B cell (primary cell): ENCODE measurements at regions not wholly inside any gene's neighbourhood (a gene's known extent, or its start where the extent isn't known, plus 50 kb on each side); places are given as distances from the start of the nearest gene placed in this dataset.

ENCODE experiments used
- ATAC-seq: fragments of 200-7000 bp; cut with Tn5 transposase; one replicate; pipeline ENCODE4 v1.10.0; 2021; ENCODE audit warnings: low read depth, mild to moderate bottlenecking, moderate number of reproducible peaks, moderate library complexity
- CTCF ChIA-PET: fragments of 350-600 bp; sonication (Branson Sonifier 250); formaldehyde crosslinking; loops from one replicate; lab custom pipeline; 2021; ENCODE audit warnings: antibody characterized with exemption, inconsistent platforms; lab: Charles Lee
- POLR2A ChIA-PET: fragments of 350-600 bp; sonication (Branson Sonifier 250); formaldehyde crosslinking; loops from one replicate; lab custom pipeline; 2021; ENCODE audit warnings: antibody characterized with exemption; lab: Charles Lee
- DNase-seq: peaks from one replicate; pipeline ENCODE4 v3.0.0; 2013
- H2AFZ ChIP-seq: 2 replicates; pipeline ENCODE4 v1.6.1; 2012; ENCODE audit warnings: mild to moderate bottlenecking, low read depth, low read length; ENCODE audit not compliant: insufficient read depth, poor library complexity, severe bottlenecking
- H3K27ac ChIP-seq, 2 donors: 1 replicate in 1 of 2; 2 replicates in 1 of 2; pipeline ENCODE4 v1.5.1; 2012 to 2013; ENCODE audit warnings: low read length in 2 of 2, mild to moderate bottlenecking in 2 of 2, moderate library complexity in 1 of 2
- H3K27me3 ChIP-seq, 4 experiments: fragments of 200-600 bp in 1 of 4; sonication (generic) in 1 of 4; replicated peaks in 1 of 4; 1 replicate in 2 of 4; 2 replicates in 2 of 4; pipeline versions ENCODE4 v1.6.1 to v1.7.0; 2013 to 2016; ENCODE audit warnings: low read length in 3 of 4, mild to moderate bottlenecking in 2 of 4, mixed read lengths in 1 of 4, moderate library complexity in 1 of 4; ENCODE audit not compliant: insufficient read depth in 4 of 4, control insufficient read depth in 3 of 4; ENCODE audit errors: control extremely low read depth in 1 of 4
- H3K36me3 ChIP-seq, 2 experiments: replicated peaks in 1 of 2; 1 replicate in 1 of 2; 2 replicates in 1 of 2; pipeline versions ENCODE4 v1.6.1 to v1.7.1; 2013; ENCODE audit warnings: low read length in 1 of 2; ENCODE audit not compliant: insufficient read depth in 2 of 2, control insufficient read depth in 1 of 2; ENCODE audit errors: control extremely low read depth in 1 of 2, extremely low read depth in 1 of 2
- H3K4me1 ChIP-seq, 2 donors: fragments of 200-600 bp in 1 of 2; sonication (generic) in 1 of 2; 1 replicate in 1 of 2; 2 replicates in 1 of 2; pipeline versions ENCODE4 v1.5.1 to v1.6.1; 2013 to 2017; ENCODE audit warnings: low read length in 2 of 2; ENCODE audit not compliant: control insufficient read depth in 2 of 2, insufficient read depth in 2 of 2
- H3K4me2 ChIP-seq: replicated peaks from 2 replicates; pipeline ENCODE3; 2012; ENCODE audit warnings: mild to moderate bottlenecking, low read depth, low read length; ENCODE audit not compliant: poor library complexity, severe bottlenecking
- H3K4me3 ChIP-seq, 5 experiments: fragments of 200-600 bp in 1 of 5; sonication (generic) in 1 of 5; 1 replicate in 3 of 5; 2 replicates in 2 of 5; pipeline versions ENCODE4 v1.5.1 to v1.7.0; 2011 to 2016; ENCODE audit warnings: low read length in 4 of 5, mild to moderate bottlenecking in 4 of 5, low read depth in 2 of 5, control low read depth in 1 of 5, moderate library complexity in 1 of 5; ENCODE audit not compliant: insufficient read depth in 1 of 5; ENCODE audit errors: control extremely low read depth in 1 of 5, extremely low read depth in 1 of 5
- H3K79me2 ChIP-seq: fragments of 200-600 bp; sonication (generic); one replicate; pipeline ENCODE4 v1.6.0; 2016; ENCODE audit warnings: low read length; ENCODE audit not compliant: control insufficient read depth, insufficient read depth
- H3K9ac ChIP-seq: fragments of 200-600 bp; sonication (generic); 2 replicates; pipeline ENCODE4 v1.6.1; 2017; ENCODE audit warnings: mild to moderate bottlenecking, low read length, moderate library complexity
- H3K9me3 ChIP-seq, 3 donors: one replicate each; pipeline versions ENCODE4 v1.6.1 to v1.7.1; 2013; ENCODE audit warnings: low read length in 2 of 3; ENCODE audit not compliant: control insufficient read depth in 2 of 3, insufficient read depth in 1 of 3; ENCODE audit errors: control extremely low read depth in 1 of 3
- H4K20me1 ChIP-seq: 2 replicates; pipeline ENCODE4 v1.6.0; 2012; ENCODE audit warnings: mild to moderate bottlenecking, low read length; ENCODE audit not compliant: insufficient read depth, control insufficient read depth, poor library complexity, severe bottlenecking
- H3K27ac Mint-ChIP-seq: one replicate; pipeline ENCODE4 v1.8.0; 2021; ENCODE audit warnings: mixed read lengths
- H3K27me3 Mint-ChIP-seq: one replicate; pipeline ENCODE4 v1.8.0; 2021; ENCODE audit warnings: mixed read lengths
- H3K4me1 Mint-ChIP-seq: one replicate; pipeline ENCODE4 v1.8.0; 2021; ENCODE audit warnings: mixed read lengths
- H3K4me3 Mint-ChIP-seq: one replicate; pipeline ENCODE4 v1.8.0; 2021; ENCODE audit warnings: mixed read lengths
- H3K9me3 Mint-ChIP-seq: one replicate; pipeline ENCODE4 v1.8.0; 2022; ENCODE audit warnings: mixed read lengths; ENCODE audit not compliant: insufficient read depth
- CTCF ChIP-seq: fragments of 200-600 bp; IDR thresholded peaks from one replicate; pipeline ENCODE4 v1.8.0; 2022; ENCODE audit warnings: antibody characterized with exemption, mild to moderate bottlenecking
- EZH2 ChIP-seq: IDR thresholded peaks from 2 replicates; pipeline ENCODE4 v1.6.1; 2012; ENCODE audit warnings: borderline replicate concordance, low read depth, mild to moderate bottlenecking, moderate library complexity, low read length; ENCODE audit not compliant: insufficient read depth, poor library complexity, severe bottlenecking
- WGBS: methylation state at CpG from one replicate; pipeline ENCODE4 v1.1.5; 2013; ENCODE audit warnings: missing lambda C conversion rate; ENCODE audit not compliant: insufficient coverage; 5-methylcytosine and 5-hydroxymethylcytosine counted together
- intact Hi-C: fragments of 100-400 bp; cut with micrococcal nuclease; formaldehyde crosslinking; loops from one replicate; pipeline ENCODE4 v1.10.0; 2022

GRCh38 chr3:106333911-106334618 lies 465.3 kb upstream of the CBLB start:
- Mint-ChIP-seq H3K27ac (no peak overlapping the region), H3K9me3 (no peaks in the 10 kb centered on the region), H3K4me3 (no peak overlapping the region), H3K27me3 (no peaks in the 10 kb centered on the region), H3K4me1 (peaks cover 27% of the 10 kb centered on the region)
- Histone ChIP-seq H3K4me1 (peaks cover 6 to 16% of the 10 kb centered on the region in 2 donors), H3K4me2 (peak overlapping the region; percentile 30), H3K79me2 (no peaks in the 10 kb centered on the region), H4K20me1 (no peaks in the 10 kb centered on the region), H3K9ac (no peak overlapping the region), H3K27ac (no peak overlapping the region), H3K9me3 (no peaks in the 10 kb centered on the region), H3K36me3 (no peaks in the 10 kb centered on the region), H3K27me3 (no peaks in the 10 kb centered on the region), H2AFZ (peak overlapping the region; percentile 1), H3K4me3 (no peak overlapping the region)
- ChIA-PET POLR2A (no interaction called here), CTCF (interaction anchor here (0.7 to 1.2 kb wide), 2 partner anchors 11 to 609 kb away, joined by 3 read pairs; no protein-coding TSS in a partner anchor)
- no peak for TF ChIP-seq CTCF
- TF ChIP-seq EZH2, result no peak
- DNase-seq, result no peak
- intact Hi-C loops, result loop anchor here (10.0 kb wide), 1 partner anchor 649 kb away; no protein-coding TSS in a partner anchor
- ATAC-seq, result peak; percentile 47
- WGBS, result no CpG with 5 or more reads among the region's 3 CpGs

GRCh38 chr3:106336619-106337018 lies 467.8 kb upstream of the CBLB start:
- intact Hi-C loops, result loop anchor here (10.0 kb wide), 1 partner anchor 652 kb away; no protein-coding TSS in a partner anchor
- Histone ChIP-seq H3K36me3 (no peaks in the 10 kb centered on the region), H2AFZ (no peak overlapping the region), H4K20me1 (no peaks in the 10 kb centered on the region), H3K4me2 (no peak overlapping the region), H3K27ac (no peak overlapping the region), H3K79me2 (no peaks in the 10 kb centered on the region), H3K27me3 (no peaks in the 10 kb centered on the region), H3K4me3 (no peak overlapping the region), H3K4me1 (peaks cover 6 to 16% of the 10 kb centered on the region in 2 donors), H3K9me3 (no peaks in the 10 kb centered on the region), H3K9ac (no peak overlapping the region)
- CTCF ChIA-PET, result interaction anchor here (0.7 kb wide), 1 partner anchor 1385 kb away, joined by 3 read pairs; no protein-coding TSS in a partner anchor
- POLR2A ChIA-PET, result no interaction called here
- Mint-ChIP-seq H3K4me1 (peaks cover 23% of the 10 kb centered on the region), H3K4me3 (no peak overlapping the region), H3K27ac (no peak overlapping the region), H3K9me3 (no peaks in the 10 kb centered on the region), H3K27me3 (no peaks in the 10 kb centered on the region)
- whole genome bisulfite sequencing, result no CpG with 5 or more reads among the region's 2 CpGs
- ATAC-seq, result no peak
- no peak for DNase-seq
- TF ChIP-seq CTCF (no peak), EZH2 (no peak)
